GM23248 (cell line): ENCODE measurements at regions not wholly inside any gene's neighbourhood (a gene's known extent, or its start where the extent isn't known, plus 50 kb on each side); places are given as distances from the start of the nearest gene placed in this dataset.

Source experiments
- DNase-seq: peaks from one replicate; pipeline ENCODE4 v3.0.0-alpha.2; 2015
- H2AFZ ChIP-seq: fragments of 200-600 bp; sonication (generic); 2 replicates; pipeline ENCODE4 v1.6.1; 2016; ENCODE audit warnings: antibody characterized with exemption
- H3F3A ChIP-seq: fragments of 200-600 bp; sonication (generic); 2 replicates; pipeline ENCODE4 v1.6.1; 2016; ENCODE audit warnings: mild to moderate bottlenecking, antibody characterized with exemption, mixed run types; ENCODE audit not compliant: insufficient read depth
- H3K27ac ChIP-seq: fragments of 200-600 bp; sonication (generic); 2 replicates; pipeline ENCODE4 v1.5.1; 2016; ENCODE audit warnings: mild to moderate bottlenecking
- H3K27me3 ChIP-seq: fragments of 200-600 bp; sonication (generic); replicated peaks from 2 replicates; pipeline ENCODE4 v1.6.1; 2016; ENCODE audit warnings: mild to moderate bottlenecking; ENCODE audit not compliant: insufficient read depth
- H3K36me3 ChIP-seq: fragments of 200-600 bp; sonication (generic); 2 replicates; pipeline ENCODE4 v1.6.1; 2016; ENCODE audit warnings: low read depth, mild to moderate bottlenecking
- H3K4me1 ChIP-seq: fragments of 200-600 bp; sonication (generic); 2 replicates; pipeline ENCODE4 v1.6.1; 2016; ENCODE audit warnings: mild to moderate bottlenecking; ENCODE audit not compliant: insufficient read depth
- H3K4me2 ChIP-seq: fragments of 200-600 bp; sonication (generic); one replicate; pipeline ENCODE4 v1.6.1; 2016; ENCODE audit warnings: mild to moderate bottlenecking; ENCODE audit not compliant: unreplicated experiment
- H3K4me3 ChIP-seq: fragments of 200-600 bp; sonication (generic); 2 replicates; pipeline ENCODE4 v1.5.1; 2016; ENCODE audit warnings: mild to moderate bottlenecking
- H3K79me2 ChIP-seq: fragments of 200-600 bp; sonication (generic); 2 replicates; pipeline ENCODE4 v1.6.1; 2016; ENCODE audit warnings: mild to moderate bottlenecking; ENCODE audit not compliant: insufficient read depth
- H3K9ac ChIP-seq: fragments of 200-600 bp; sonication (generic); 2 replicates; pipeline ENCODE4 v1.6.1; 2016; ENCODE audit warnings: mild to moderate bottlenecking
- H3K9me2 ChIP-seq: fragments of 200-600 bp; sonication (generic); 2 replicates; pipeline ENCODE4 v1.6.1; 2016; ENCODE audit warnings: mixed run types, mild to moderate bottlenecking, moderate library complexity; ENCODE audit not compliant: insufficient read depth
- H3K9me3 ChIP-seq: fragments of 200-600 bp; sonication (generic); one replicate; pipeline ENCODE4 v1.6.1; 2017; ENCODE audit warnings: low read depth
- H4K20me1 ChIP-seq: fragments of 200-600 bp; sonication (generic); 2 replicates; pipeline ENCODE4 v1.6.0; 2016; ENCODE audit not compliant: insufficient read depth
- EZH2 ChIP-seq: fragments of 200-600 bp; sonication (generic); IDR thresholded peaks from 2 replicates; pipeline ENCODE4 v1.6.1; 2018; ENCODE audit warnings: antibody characterized with exemption, mild to moderate bottlenecking; ENCODE audit not compliant: insufficient read depth, poor library complexity, severe bottlenecking
- EZH2phosphoT487 ChIP-seq: fragments of 200-600 bp; sonication (generic); IDR thresholded peaks from 2 replicates; pipeline ENCODE4 v1.6.1; 2018; ENCODE audit warnings: antibody characterized with exemption, moderate library complexity, mild to moderate bottlenecking, low read depth; ENCODE audit not compliant: insufficient read depth
- WGBS, 2 experiments: methylation state at CpG; one replicate each; pipeline ENCODE4 v1.1.6; 2015 to 2017; ENCODE audit warnings: low lambda C conversion rate in 2 of 2, low coverage in 1 of 2; ENCODE audit errors: missing lambda C conversion rate in 2 of 2; 5-methylcytosine and 5-hydroxymethylcytosine counted together
- in situ Hi-C: fragments of 300-500 bp; cut with MboI; formaldehyde crosslinking; loops from 2 replicates; pipeline ENCODE4 v1.15.0; 2020

DNA sequence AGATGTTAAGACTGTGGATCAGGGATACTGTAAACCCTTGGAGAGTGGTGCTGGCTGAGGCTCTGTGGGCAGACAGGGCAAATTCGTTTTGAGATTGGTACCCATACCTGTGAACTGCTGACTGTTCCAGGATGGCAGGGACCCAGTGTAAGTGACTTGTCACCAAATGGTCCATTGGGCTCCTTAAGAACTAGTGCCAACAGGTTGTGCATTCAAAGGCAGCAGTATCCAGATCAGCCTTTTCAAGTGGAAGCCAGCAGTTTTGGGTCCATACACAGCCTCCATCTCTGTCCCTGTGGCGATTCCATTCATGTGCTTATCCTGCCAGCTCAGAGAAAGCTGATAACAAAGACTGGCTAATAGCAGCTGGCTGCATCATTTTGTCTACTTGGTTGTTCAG, 84.0 kb upstream of the SCOC start:
- Histone ChIP-seq H3K9me2 (no peaks in the 10 kb centered on the region), H3F3A (peaks cover 11% of the 10 kb centered on the region), H4K20me1 (no peaks in the 10 kb centered on the region), H3K36me3 (no peaks in the 10 kb centered on the region), H3K4me2 (no peak overlapping the region), H3K4me3 (no peak overlapping the region), H3K27me3 (peaks cover 12% of the 10 kb centered on the region), H3K4me1 (no peaks in the 10 kb centered on the region), H2AFZ (no peak overlapping the region), H3K9ac (no peak overlapping the region), H3K9me3 (no peaks in the 10 kb centered on the region), H3K27ac (no peak overlapping the region), H3K79me2 (no peaks in the 10 kb centered on the region)
- WGBS, 2 experiments: 66 to 68% methylated on average over 2 of the region's 2 CpGs
- no peak for TF ChIP-seq EZH2
- no peak for TF ChIP-seq EZH2phosphoT487
- no peak for DNase-seq
- in situ Hi-C loops: no loop called here

DNA sequence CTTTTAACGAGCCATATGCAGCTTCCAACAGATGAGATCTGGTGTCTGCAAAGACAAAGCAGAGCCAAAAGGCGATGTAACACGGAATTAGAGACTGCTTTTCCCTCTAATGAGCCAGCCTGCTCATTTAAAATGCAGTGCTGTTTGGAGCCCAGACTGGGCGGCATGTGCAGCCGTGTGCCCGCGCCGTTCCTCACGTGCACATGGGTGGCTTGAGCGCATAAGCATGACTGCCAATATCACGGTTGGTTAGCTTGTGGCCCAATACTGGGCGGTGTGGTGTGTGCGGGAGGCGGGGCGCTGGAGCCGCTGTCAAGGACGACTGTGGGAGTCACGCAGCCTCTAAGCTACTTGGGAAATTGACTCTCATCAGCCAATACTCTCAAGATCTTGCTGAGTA, 87.0 kb upstream of the SCOC start:
- WGBS, 2 experiments: 2 to 3% methylated on average over 18 of the region's 18 CpGs
- Histone ChIP-seq H3F3A (peaks cover 11% of the 10 kb centered on the region), H4K20me1 (no peaks in the 10 kb centered on the region), H3K36me3 (no peaks in the 10 kb centered on the region), H3K4me1 (no peaks in the 10 kb centered on the region), H2AFZ (peak overlapping the region; percentile 74), H3K9me2 (no peaks in the 10 kb centered on the region), H3K27me3 (peaks cover 18% of the 10 kb centered on the region), H3K79me2 (no peaks in the 10 kb centered on the region), H3K9me3 (no peaks in the 10 kb centered on the region), H3K9ac (peak overlapping the region; percentile 18; the same call in 1 of the 2 replicates), H3K4me2 (peak overlapping the region; percentile 82), H3K27ac (no peak overlapping the region), H3K4me3 (peak overlapping the region; percentile 63)
- in situ Hi-C loops: no loop called here
- TF ChIP-seq EZH2 (no peak), EZH2phosphoT487 (no peak)
- DNase-seq: peak; percentile 89

GRCh38 chr4:140284456-140284855, 89.0 kb upstream of the SCOC start:
- no peaks in the 10 kb centered on the region for H3K79me2 ChIP-seq
- DNase-seq: no peak
- no peak overlapping the region for H3K4me2 ChIP-seq
- H3K4me3 ChIP-seq: no peak overlapping the region
- H3K9me3 ChIP-seq: no peaks in the 10 kb centered on the region
- H3K9ac ChIP-seq: no peak overlapping the region
- WGBS, 2 experiments: 69 to 74% methylated on average over 2 of the region's 2 CpGs
- no peak overlapping the region for H2AFZ ChIP-seq
- no peak overlapping the region for H3K27ac ChIP-seq
- H3K27me3 ChIP-seq: peaks cover 18% of the 10 kb centered on the region
- H4K20me1 ChIP-seq: no peaks in the 10 kb centered on the region
- no peak for TF ChIP-seq EZH2phosphoT487
- TF ChIP-seq EZH2: no peak
- in situ Hi-C loops: no loop called here
- H3K9me2 ChIP-seq: no peaks in the 10 kb centered on the region
- H3F3A ChIP-seq: peaks cover 11% of the 10 kb centered on the region
- no peaks in the 10 kb centered on the region for H3K36me3 ChIP-seq
- H3K4me1 ChIP-seq: no peaks in the 10 kb centered on the region

DNA sequence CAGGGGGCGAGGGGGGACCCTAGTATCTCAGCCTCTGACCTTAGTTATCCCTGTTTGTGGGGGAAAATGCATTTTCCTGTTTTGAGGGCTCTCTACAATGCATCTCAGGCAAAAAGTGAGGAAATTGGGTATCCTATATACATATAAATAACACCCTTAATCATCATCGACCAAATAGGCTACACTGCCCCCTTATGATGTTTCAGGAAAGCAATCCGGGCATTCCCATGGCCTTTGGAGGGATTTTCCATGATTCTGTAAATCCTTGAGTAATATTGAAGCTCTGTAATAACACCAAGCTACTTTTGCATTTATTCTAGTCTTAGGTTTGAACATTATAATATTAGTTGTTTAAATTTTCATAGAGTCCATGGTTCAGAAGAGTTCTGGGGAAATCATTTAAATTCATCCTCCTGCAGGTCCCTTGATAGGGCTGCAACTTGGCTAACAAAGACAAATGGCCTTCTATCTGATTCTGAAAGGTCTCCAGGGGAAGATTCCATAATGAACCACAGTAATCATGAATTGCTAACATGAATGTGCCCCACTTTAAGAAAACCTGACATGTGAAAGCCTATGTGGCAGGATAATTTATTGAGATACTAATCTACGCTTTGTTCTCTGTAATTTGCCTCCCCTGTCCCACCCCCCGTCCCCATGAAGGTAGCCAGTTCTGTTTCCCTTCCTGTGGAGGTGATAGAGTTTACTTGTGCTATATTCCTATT, 91.5 kb upstream of the SCOC start:
- in situ Hi-C loops: no loop called here
- 74% methylated on average over 5 of the region's 5 CpGs for WGBS, 2 experiments
- TF ChIP-seq EZH2: no peak
- no peak for TF ChIP-seq EZH2phosphoT487

More for the DNA sequence above, 91.5 kb upstream of the SCOC start:
- H3K4me2 ChIP-seq: no peak overlapping the region
- no peaks in the 10 kb centered on the region for H3K36me3 ChIP-seq
- H4K20me1 ChIP-seq: no peaks in the 10 kb centered on the region
- peak; percentile 22 for DNase-seq
- H3K9ac ChIP-seq: no peak overlapping the region
- no peaks in the 10 kb centered on the region for H3K9me2 ChIP-seq
- no peak overlapping the region for H2AFZ ChIP-seq
- H3K27ac ChIP-seq: no peak overlapping the region
- H3K4me3 ChIP-seq: no peak overlapping the region
- no peaks in the 10 kb centered on the region for H3K79me2 ChIP-seq
- peaks cover 3% of the 10 kb centered on the region; the same call in 1 of the 2 replicates for H3F3A ChIP-seq
- H3K27me3 ChIP-seq: peaks cover 18% of the 10 kb centered on the region
- H3K4me1 ChIP-seq: no peaks in the 10 kb centered on the region
- H3K9me3 ChIP-seq: no peaks in the 10 kb centered on the region
